ENCODE measurements at regions not wholly inside any gene's neighbourhood (a gene's known extent, or its start where the extent isn't known, plus 50 kb on each side); places are given as distances from the start of the nearest gene placed in this dataset.

DNA sequence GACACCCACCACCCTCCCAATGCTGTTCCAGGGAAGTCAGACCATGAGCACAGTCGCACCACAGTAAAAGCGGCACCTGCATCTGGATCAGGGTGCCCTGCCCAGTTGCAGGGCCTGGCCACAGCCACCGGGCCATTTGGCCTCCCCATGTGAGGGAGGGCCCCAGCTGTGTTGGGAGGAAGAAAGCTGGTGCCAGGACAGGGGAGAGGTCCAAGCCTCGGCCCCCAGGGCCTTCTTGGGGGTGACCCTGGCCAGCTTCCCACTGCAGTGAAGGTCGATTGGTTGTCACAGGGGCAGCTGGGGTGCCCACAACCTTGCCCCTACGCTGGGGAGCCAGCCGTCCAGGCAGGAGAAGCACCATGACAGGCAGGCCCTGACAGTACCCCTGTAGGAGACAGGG lies 183.2 kb upstream of the RAB6C start:
- TF ChIP-seq, protein P1, sequence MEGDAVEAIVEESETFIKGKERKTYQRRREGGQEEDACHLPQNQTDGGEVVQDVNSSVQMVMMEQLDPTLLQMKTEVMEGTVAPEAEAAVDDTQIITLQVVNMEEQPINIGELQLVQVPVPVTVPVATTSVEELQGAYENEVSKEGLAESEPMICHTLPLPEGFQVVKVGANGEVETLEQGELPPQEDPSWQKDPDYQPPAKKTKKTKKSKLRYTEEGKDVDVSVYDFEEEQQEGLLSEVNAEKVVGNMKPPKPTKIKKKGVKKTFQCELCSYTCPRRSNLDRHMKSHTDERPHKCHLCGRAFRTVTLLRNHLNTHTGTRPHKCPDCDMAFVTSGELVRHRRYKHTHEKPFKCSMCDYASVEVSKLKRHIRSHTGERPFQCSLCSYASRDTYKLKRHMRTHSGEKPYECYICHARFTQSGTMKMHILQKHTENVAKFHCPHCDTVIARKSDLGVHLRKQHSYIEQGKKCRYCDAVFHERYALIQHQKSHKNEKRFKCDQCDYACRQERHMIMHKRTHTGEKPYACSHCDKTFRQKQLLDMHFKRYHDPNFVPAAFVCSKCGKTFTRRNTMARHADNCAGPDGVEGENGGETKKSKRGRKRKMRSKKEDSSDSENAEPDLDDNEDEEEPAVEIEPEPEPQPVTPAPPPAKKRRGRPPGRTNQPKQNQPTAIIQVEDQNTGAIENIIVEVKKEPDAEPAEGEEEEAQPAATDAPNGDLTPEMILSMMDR (IDR thresholded peaks at IDR 0.05; ENCODE audit: low read depth, low read length, poor library complexity, severe bottlenecking): no peak
- no peak for TF ChIP-seq EZH2phosphoT487 (IDR thresholded peaks at IDR 0.05; ENCODE audit: borderline replicate concordance, low read length)

All from DOHH2 (cell line).